Transverse colon (tissue), 4 donors: ENCODE measurements at regions not wholly inside any gene's neighbourhood (a gene's known extent, or its start where the extent isn't known, plus 50 kb on each side); places are given as distances from the start of the nearest gene placed in this dataset.
"Not testable (repeated sequence)": the region's sequence is repeated elsewhere in the genome, so short reads cannot be mapped to it uniquely, and the experiment has no call there.

Experiments used
- DNase-seq: peaks from one replicate; pipeline ENCODE4 v3.0.0-alpha.2; 2019
- H3K27ac ChIP-seq, 4 donors: fragments of 200-600 bp; sonication (generic); 2 replicates each; pipeline ENCODE4 v1.5.1; 2016 to 2018; ENCODE audit warnings: inconsistent platforms in 4 of 4
- H3K27me3 ChIP-seq: fragments of 200-600 bp; sonication (generic); 2 replicates; pipeline ENCODE4 v1.5.1; 2017; ENCODE audit warnings: inconsistent platforms
- H3K36me3 ChIP-seq, 4 donors: fragments of 200-600 bp; sonication (generic); 2 replicates each; pipeline ENCODE4 v1.5.1; 2017 to 2019; ENCODE audit warnings: inconsistent platforms in 4 of 4
- H3K4me1 ChIP-seq, 4 donors: fragments of 200-600 bp; sonication (generic); 2 replicates each; pipeline ENCODE4 v1.5.1; 2017 to 2020; ENCODE audit warnings: inconsistent platforms in 4 of 4
- H3K4me3 ChIP-seq, 4 donors: fragments of 200-600 bp; sonication (generic); 1 replicate in 1 of 4; 2 replicates in 3 of 4; pipeline versions ENCODE4 v1.5.1 to v1.6.1; 2017 to 2019; ENCODE audit warnings: inconsistent platforms in 4 of 4
- H3K9me3 ChIP-seq, 2 donors: fragments of 200-600 bp; sonication (generic); 2 replicates each; pipeline ENCODE4 v1.5.1; 2017 to 2019; ENCODE audit warnings: inconsistent platforms in 2 of 2
- WGBS, 2 donors: methylation state at CpG; one replicate each; pipeline ENCODE4 v1.1.5; 2018; ENCODE audit warnings: low coverage in 1 of 2; 5-methylcytosine and 5-hydroxymethylcytosine counted together
- in situ Hi-C, 4 donors: fragments of 200-750 bp; cut with MboI; loops; one replicate each; pipeline versions ENCODE4 v1.15.0 to v1.15.1; 2017; ENCODE audit warnings: low sequenced_read_pairs in 3 of 4, low pct_ligation_motif_present in 1 of 4, low pct_unique_long_range_greater_than_20kb in 1 of 4
- intact Hi-C: fragments of 100-400 bp; cut with DNase I; formaldehyde crosslinking; loops from one replicate; pipeline ENCODE4 v1.15.1; 2023; ENCODE audit warnings: low total_unique reads

DNA sequence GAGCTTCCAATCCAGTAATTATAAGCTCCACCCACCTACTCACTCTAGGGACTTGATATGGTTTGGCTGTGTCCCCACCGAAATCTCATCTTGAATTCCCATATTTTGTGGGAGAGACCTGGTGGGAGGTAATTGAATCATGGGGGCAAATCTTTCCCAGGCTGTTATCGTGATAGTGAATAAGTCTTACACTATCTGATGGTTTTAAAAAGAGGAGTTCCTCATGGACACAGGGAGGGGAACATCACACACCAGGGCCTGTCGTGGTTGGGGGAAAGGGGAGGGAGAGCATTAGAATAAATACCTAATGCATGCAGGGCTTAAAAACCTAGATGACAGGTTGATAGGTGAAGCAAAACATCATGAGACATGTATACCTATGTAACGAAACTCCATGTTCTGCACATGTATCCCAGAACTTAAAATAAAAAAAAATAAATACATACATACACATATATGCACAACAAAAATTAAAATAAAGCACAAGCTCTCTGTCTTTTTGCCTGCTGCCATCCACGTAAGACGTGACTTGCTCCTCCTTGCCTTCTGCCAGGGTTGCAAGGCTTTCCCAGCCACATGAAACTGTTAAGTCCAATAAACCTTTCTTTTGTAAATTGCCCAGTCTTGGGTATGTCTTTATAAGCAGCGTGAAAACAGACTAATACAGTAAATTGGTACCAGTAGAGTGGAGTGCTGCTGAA is 102.8 kb downstream of the SPATA31A6 start:
- H3K4me3 ChIP-seq, H3K27me3 ChIP-seq, in situ Hi-C loops, DNase-seq, H3K36me3 ChIP-seq, intact Hi-C loops, H3K4me1 ChIP-seq, H3K9me3 ChIP-seq, H3K27ac ChIP-seq: not testable (repeated sequence)
- WGBS, 2 donors = 80 to 81% methylated on average over 5 to 7 of the region's 7 CpGs

DNA sequence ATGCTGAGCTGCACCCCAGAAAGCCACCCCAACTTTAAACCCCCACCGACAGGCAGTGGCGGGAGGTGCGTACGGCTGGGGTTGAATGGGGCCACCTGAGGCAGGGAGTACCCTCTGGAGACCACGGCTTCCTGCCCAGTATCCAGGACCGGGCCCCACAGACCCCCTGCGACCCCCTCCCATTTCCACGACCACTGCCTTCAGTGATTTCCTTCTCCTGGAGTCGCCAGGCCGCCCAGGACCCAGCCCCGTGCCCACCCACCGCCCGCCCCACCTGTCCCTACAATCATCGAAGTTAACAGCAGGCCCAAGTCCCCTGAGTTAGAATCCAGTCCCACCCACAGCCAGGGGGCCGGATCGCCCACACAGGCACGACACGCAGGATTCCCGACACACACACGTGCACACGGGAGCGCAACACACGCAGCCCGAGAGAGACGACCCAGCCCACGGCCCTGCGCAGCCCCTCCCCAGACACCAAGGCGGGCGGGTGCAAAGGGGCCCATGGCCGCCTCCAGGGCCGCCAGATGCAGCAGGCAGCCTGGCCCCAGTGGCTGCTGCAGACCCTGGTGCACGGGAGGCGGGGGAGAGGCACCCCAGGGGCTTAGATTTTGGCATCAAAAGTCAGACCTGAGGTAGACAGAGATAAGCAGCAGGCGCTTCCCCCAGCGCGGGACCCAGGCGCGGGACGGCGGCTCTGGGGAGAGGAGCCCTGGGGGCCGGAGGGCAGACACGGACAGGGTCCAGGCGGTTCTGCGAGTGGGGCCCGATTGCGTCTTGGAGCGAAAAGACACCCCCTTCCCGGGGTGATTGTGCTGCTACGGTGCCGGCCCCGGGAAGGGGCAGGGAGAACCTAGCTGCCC is 104.8 kb downstream of the SPATA31A6 start:
- H3K4me1 ChIP-seq, DNase-seq, H3K36me3 ChIP-seq, in situ Hi-C loops, H3K27me3 ChIP-seq, H3K9me3 ChIP-seq, H3K27ac ChIP-seq, H3K4me3 ChIP-seq, intact Hi-C loops: not testable (repeated sequence)
- WGBS, 2 donors = 68 to 87% methylated on average over 16 to 38 of the region's 51 CpGs

DNA sequence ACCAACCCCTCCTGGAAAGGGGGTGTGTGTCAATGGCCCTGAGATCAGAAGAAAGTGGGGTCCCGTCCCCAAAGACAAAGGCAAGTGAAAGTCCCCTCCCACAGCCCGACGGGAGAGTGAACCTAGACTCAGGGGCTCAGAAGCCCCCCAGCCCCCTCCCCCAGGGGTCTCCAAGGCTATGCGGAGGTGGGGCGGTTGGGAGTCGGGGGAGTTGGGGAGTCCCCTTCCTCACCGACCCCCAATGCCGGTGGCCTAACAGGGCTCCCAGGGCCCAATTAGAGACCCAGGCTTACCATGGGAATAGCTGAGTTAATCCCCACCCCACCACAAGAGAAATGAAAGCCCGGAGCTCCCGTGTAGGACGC is 105.4 kb downstream of the SPATA31A6 start:
- H3K36me3 ChIP-seq, H3K4me3 ChIP-seq, H3K4me1 ChIP-seq, H3K27ac ChIP-seq, DNase-seq, intact Hi-C loops, H3K27me3 ChIP-seq, in situ Hi-C loops, H3K9me3 ChIP-seq: not testable (repeated sequence)
- 80% methylated on average over 1 of the region's 11 CpGs; no CpG with 5 or more reads in 1 of the 2 donors for WGBS, 2 donors

DNA sequence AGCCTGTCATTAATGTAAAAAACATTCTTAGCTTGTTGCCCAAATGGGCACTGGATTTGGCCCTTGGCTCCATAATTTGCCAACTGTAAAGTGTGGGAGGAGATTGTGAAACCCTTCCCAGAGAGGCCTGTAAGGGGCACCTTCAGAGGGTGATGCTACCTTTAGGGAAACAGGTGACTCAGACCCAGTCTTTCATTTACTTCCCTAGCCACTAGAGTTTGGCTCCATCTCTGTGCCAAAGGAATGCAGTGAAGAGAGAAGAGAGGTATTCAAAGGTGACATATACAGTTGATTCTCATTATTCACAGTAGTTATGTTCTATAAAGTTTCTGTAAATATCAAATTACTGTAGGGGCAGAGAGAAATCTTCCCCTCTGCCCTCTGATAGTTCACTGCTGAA is 116.7 kb downstream of the SPATA31A6 start:
- H3K4me3 ChIP-seq, H3K27me3 ChIP-seq, H3K36me3 ChIP-seq, intact Hi-C loops, DNase-seq, H3K9me3 ChIP-seq, H3K4me1 ChIP-seq, in situ Hi-C loops, H3K27ac ChIP-seq: not testable (repeated sequence)

DNA sequence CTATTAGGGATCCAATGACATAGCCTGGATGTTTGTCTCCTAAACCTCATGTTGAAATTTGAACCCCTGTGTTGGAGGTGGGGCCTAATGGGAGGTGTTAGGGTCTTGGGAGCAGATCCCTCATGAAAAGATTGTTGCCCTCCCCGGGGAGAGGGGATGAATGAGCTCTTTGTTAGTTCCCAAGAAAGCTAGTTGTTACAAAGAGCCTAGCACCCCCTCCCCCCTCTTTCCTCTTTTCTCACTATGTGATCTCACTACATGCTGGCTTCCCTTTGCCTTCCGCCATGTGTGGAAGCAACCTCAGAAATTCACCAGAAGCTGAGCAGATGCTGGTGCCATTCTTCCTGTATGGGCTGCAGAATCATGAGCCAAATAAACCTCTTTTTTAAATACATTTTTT is 123.2 kb downstream of the SPATA31A6 start:
- H3K9me3 ChIP-seq, H3K27ac ChIP-seq, H3K36me3 ChIP-seq, intact Hi-C loops, H3K4me3 ChIP-seq, H3K27me3 ChIP-seq, in situ Hi-C loops, DNase-seq, H3K4me1 ChIP-seq: not testable (repeated sequence)
- 57 to 100% methylated on average over 1 to 2 of the region's 2 CpGs for WGBS, 2 donors

DNA sequence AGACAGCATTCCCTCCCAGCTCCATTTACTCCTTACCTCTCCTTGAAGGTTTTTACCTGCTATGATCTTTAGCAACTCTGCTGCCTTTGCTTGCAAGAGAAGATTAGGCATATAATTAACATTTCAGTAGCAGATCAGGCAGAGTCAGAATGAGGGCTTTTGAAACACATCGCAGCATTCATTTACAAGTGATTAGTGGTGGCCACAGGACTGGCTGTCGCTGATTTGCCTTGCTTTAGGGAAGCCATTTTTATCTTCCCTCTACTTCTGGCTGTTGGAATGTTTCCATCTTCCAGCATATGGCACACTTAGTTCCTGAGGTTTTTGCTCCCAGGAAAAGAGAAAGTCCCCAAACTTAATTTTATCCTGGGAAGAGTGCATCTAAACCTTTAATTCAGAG is 124.0 kb downstream of the SPATA31A6 start:
- in situ Hi-C loops, H3K27ac ChIP-seq, intact Hi-C loops, H3K36me3 ChIP-seq, DNase-seq, H3K9me3 ChIP-seq, H3K27me3 ChIP-seq, H3K4me3 ChIP-seq, H3K4me1 ChIP-seq: not testable (repeated sequence)
- 40 to 52% methylated on average over 1 to 2 of the region's 2 CpGs for WGBS, 2 donors

DNA sequence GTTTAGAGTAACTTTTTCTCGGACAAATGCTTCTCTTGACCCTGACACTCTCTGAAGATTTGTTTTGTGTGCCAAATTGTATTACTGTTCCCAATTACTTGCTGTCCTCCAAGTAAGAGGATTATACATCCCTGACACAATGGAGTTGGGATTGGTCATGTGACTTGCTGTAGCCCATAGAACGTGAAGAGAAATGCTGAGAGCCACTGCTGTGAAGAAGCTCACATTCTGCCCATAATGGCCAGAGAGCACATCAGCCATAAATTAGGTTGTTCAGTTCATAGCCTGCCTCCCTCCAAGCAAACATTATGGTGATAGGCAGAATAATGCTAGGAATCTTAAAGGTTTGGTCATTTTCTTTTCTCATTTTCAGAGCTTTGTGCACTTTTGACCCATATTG is 127.5 kb downstream of the SPATA31A6 start:
- H3K36me3 ChIP-seq, H3K4me1 ChIP-seq, intact Hi-C loops, in situ Hi-C loops, H3K27me3 ChIP-seq, H3K9me3 ChIP-seq, H3K27ac ChIP-seq, DNase-seq, H3K4me3 ChIP-seq: not testable (repeated sequence)
- WGBS, 2 donors = 62 to 77% methylated on average over 1 to 2 of the region's 2 CpGs

DNA sequence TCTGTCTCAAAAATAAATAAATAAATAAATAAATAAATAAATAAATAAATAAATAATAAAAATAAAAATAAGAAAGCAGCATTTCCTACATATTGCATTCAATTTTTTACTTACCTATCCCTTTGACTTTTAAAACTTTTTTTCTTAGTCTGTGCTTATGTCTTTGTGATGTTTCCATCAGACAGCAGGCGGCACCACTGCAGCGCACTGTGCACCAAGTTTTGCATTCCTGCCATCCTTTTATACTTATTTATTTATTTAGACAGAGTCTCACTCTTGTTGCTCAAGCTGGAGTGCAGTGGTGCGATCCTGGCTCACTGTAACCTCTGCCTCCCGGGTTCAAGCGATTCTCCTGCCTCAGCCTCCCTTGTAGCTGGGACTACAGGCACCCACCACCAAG is 132.6 kb downstream of the SPATA31A6 start:
- H3K4me3 ChIP-seq, H3K27me3 ChIP-seq, H3K4me1 ChIP-seq, in situ Hi-C loops, H3K36me3 ChIP-seq, intact Hi-C loops, H3K9me3 ChIP-seq, DNase-seq, H3K27ac ChIP-seq: not testable (repeated sequence)
- WGBS, 2 donors = 90 to 95% methylated on average over 5 of the region's 5 CpGs

DNA sequence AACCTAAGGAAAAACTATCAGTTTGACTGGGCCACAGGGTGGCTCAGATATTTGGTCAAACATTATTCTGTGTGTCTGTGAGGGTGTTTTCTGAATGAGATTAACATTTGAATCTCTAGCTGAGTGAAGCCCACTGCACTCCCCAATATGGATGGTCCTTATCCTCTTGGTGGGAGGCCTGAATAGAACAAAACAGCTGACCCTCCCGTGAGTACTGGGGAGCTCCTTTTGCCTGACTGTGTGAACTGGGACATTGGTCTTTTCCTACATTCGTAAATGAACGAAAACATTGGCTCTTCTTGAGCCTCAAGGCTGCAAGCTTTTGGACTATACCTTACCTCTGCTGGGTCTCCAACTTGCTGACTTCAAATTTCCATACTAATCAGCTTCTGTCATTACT is 134.2 kb downstream of the SPATA31A6 start:
- H3K27ac ChIP-seq, intact Hi-C loops, H3K9me3 ChIP-seq, H3K27me3 ChIP-seq, H3K4me1 ChIP-seq, in situ Hi-C loops, H3K4me3 ChIP-seq, DNase-seq, H3K36me3 ChIP-seq: not testable (repeated sequence)
- 62 to 72% methylated on average over 3 of the region's 3 CpGs for WGBS, 2 donors

DNA sequence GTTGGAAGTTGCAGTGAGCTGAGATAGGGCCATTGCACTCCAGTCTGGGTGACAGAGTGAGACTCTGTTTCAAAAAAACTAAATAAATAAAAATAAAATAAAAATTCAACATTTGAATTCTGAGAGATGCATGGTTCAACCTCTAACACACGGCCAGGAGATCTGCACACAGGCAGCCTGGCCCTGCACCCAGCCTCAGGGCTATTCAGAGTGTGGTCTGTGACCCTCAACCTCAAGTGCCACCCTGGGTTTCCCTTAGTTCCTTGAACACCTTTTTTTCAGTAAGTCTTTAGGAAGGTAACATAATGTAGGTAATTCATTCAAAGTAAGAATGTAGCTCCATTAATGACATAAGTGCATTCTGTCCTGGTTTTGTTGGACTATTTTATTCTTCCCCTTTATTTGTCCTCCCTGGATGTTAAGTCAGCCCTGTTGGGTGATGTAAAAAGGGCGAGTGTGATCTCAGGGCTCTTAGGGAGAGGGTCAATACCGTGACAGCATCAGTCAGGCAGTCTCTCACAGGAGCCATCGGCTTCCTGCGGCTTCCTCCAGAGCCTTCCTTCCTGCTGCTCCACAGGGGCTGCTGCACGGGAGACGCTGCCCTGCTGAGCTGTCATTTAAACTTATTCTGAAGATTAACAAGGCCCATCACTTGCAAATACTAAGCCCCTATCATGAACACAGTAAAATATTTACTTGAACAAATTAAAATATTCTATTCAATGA is 139.8 kb downstream of the SPATA31A6 start:
- intact Hi-C loops, H3K27me3 ChIP-seq, in situ Hi-C loops, H3K4me3 ChIP-seq, H3K4me1 ChIP-seq, H3K27ac ChIP-seq, H3K9me3 ChIP-seq, DNase-seq, H3K36me3 ChIP-seq: not testable (repeated sequence)
- 27 to 46% methylated on average over 6 to 7 of the region's 7 CpGs for WGBS, 2 donors
